ENCODE measurements at regions not wholly inside any gene's neighbourhood (a gene's known extent, or its start where the extent isn't known, plus 50 kb on each side); places are given as distances from the start of the nearest gene placed in this dataset.

DNA sequence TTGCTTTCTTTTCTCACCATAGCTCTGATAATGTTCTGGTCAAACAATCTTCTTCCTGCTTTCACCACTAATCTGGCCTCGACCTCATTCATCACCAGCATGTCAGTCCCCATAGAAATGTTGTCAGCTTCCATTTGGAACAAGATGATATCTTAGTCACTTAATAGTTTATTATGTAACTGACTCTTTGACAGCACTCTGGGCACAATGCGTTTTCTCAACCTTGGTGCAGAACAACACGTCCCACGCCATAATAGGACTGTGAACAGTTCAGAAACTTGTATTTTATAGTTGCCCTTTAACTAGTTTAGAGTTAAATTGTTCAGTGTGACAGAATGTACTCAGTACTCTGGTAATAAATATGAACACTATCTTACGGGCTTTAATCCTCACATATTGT, 106.0 kb downstream of the MC4R start:
- TF ChIP-seq, protein P1, sequence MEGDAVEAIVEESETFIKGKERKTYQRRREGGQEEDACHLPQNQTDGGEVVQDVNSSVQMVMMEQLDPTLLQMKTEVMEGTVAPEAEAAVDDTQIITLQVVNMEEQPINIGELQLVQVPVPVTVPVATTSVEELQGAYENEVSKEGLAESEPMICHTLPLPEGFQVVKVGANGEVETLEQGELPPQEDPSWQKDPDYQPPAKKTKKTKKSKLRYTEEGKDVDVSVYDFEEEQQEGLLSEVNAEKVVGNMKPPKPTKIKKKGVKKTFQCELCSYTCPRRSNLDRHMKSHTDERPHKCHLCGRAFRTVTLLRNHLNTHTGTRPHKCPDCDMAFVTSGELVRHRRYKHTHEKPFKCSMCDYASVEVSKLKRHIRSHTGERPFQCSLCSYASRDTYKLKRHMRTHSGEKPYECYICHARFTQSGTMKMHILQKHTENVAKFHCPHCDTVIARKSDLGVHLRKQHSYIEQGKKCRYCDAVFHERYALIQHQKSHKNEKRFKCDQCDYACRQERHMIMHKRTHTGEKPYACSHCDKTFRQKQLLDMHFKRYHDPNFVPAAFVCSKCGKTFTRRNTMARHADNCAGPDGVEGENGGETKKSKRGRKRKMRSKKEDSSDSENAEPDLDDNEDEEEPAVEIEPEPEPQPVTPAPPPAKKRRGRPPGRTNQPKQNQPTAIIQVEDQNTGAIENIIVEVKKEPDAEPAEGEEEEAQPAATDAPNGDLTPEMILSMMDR (conservative IDR thresholded peaks at IDR 0.05; ENCODE audit: low read length), result no peak
- TF ChIP-seq EZH2phosphoT487 (IDR thresholded peaks at IDR 0.05; ENCODE audit: borderline replicate concordance, low read depth, low read length), result no peak
